ENCODE measurements at regions not wholly inside any gene's neighbourhood (a gene's known extent, or its start where the extent isn't known, plus 50 kb on each side); places are given as distances from the start of the nearest gene placed in this dataset.

GRCh38 chr11:26011474-26011873 lies 320.5 kb upstream of the ANO3 start:
- no peak overlapping the region for H3K4me3 ChIP-seq
- no peaks in the 10 kb centered on the region for H3K4me1 ChIP-seq (replicated peaks in 1 of 2)
- WGBS, 4 donors: 67 to 83% (median 74%) methylated on average over 1 of the region's 1 CpG
- H3K9me3 ChIP-seq (replicated peaks in 1 of 3): no peaks in the 10 kb centered on the region
- no peaks in the 10 kb centered on the region for H3K36me3 ChIP-seq (replicated peaks in 1 of 2)
- TF ChIP-seq CTCF (IDR thresholded peaks at IDR 0.05): no peak
- DNase-seq: no peak
- H3K27ac ChIP-seq: no peak overlapping the region
- H3K27me3 ChIP-seq: no peaks in the 10 kb centered on the region
- intact Hi-C loops (cut with DNase I): loop anchor here in 1 of 2 donors (10.0 kb wide), 1 partner anchor 63 kb away; no protein-coding TSS in a partner anchor

- no peaks in the 10 kb centered on the region for H3K4me1 ChIP-seq (replicated peaks in 1 of 2)
- intact Hi-C loops (cut with DNase I): loop anchor here in 1 of 2 donors (10.0 kb wide), 1 partner anchor 60 kb away; no protein-coding TSS in a partner anchor
- TF ChIP-seq CTCF (IDR thresholded peaks at IDR 0.05): no peak
- TF ChIP-seq POLR2A (IDR thresholded peaks at IDR 0.05): no peak
- 83 to 91% (median 87%) methylated on average over 6 of the region's 6 CpGs for WGBS, 4 donors
- H3K9me3 ChIP-seq (replicated peaks in 1 of 3): no peaks in the 10 kb centered on the region
- H3K27me3 ChIP-seq: no peaks in the 10 kb centered on the region
- no peak overlapping the region for H3K27ac ChIP-seq
- no peaks in the 10 kb centered on the region for H3K36me3 ChIP-seq (replicated peaks in 1 of 2)
- no peak for DNase-seq
- H3K4me3 ChIP-seq: no peak overlapping the region
Measured at GRCh38 chr11:26014456-26015115, 317.3 kb upstream of the ANO3 start.

- intact Hi-C loops (cut with DNase I): loop anchor here in 1 of 2 donors (10.0 kb wide), 1 partner anchor 57 kb away; no protein-coding TSS in a partner anchor
- H3K27me3 ChIP-seq: no peaks in the 10 kb centered on the region
- no peaks in the 10 kb centered on the region for H3K4me1 ChIP-seq (replicated peaks in 1 of 2)
- WGBS, 4 donors: 55 to 71% (median 69%) methylated on average over 1 of the region's 1 CpG
- TF ChIP-seq POLR2A (IDR thresholded peaks at IDR 0.05): no peak
- TF ChIP-seq CTCF (IDR thresholded peaks at IDR 0.05): no peak
- H3K36me3 ChIP-seq (replicated peaks in 1 of 2): no peaks in the 10 kb centered on the region
- no peaks in the 10 kb centered on the region for H3K9me3 ChIP-seq (replicated peaks in 1 of 3)
- H3K4me3 ChIP-seq: no peak overlapping the region
- no peak overlapping the region for H3K27ac ChIP-seq
- no peak for DNase-seq
Measured at GRCh38 chr11:26017322-26017860, 314.5 kb upstream of the ANO3 start.

- Histone ChIP-seq H3K27me3 (no peaks in the 10 kb centered on the region), H3K27ac (no peak overlapping the region), H3K9me3 (replicated peaks in 1 of 3) (no peaks in the 10 kb centered on the region), H3K4me1 (replicated peaks in 1 of 2) (no peaks in the 10 kb centered on the region), H3K4me3 (no peak overlapping the region), H3K36me3 (replicated peaks in 1 of 2) (no peaks in the 10 kb centered on the region)
- 61 to 68% (median 63%) methylated on average over 2 of the region's 2 CpGs for WGBS, 4 donors
- intact Hi-C loops (cut with DNase I): loop anchor here in 1 of 2 donors (10.0 kb wide), 1 partner anchor 57 kb away; no protein-coding TSS in a partner anchor
- no peak for TF ChIP-seq CTCF (IDR thresholded peaks at IDR 0.05)
- TF ChIP-seq POLR2A (IDR thresholded peaks at IDR 0.05): no peak
- DNase-seq: no peak
Measured at GRCh38 chr11:26017903-26018302, 314.0 kb upstream of the ANO3 start.

Data from adrenal gland (tissue), 9 donors.